ENCODE measurements at regions not wholly inside any gene's neighbourhood (a gene's known extent, or its start where the extent isn't known, plus 50 kb on each side); places are given as distances from the start of the nearest gene placed in this dataset.

GRCh38 chr2:16774091-16774490 is 108.5 kb upstream of the CYRIA start:
- peak; percentile 11 for DNase-seq (ENCODE audit: low read depth)
- H3K4me3 ChIP-seq (ENCODE audit: control insufficient read depth, low read depth, low read length) = no peak overlapping the region
- TF ChIP-seq CTCF (conservative IDR thresholded peaks at IDR 0.05; ENCODE audit: control insufficient read depth, insufficient read depth, low read depth, low read length) = no peak

- DNase-seq (ENCODE audit: low read depth) = peak; percentile 52
- no peak overlapping the region for H3K4me3 ChIP-seq (ENCODE audit: control insufficient read depth, low read depth, low read length)
- peak; percentile 54 for TF ChIP-seq CTCF (conservative IDR thresholded peaks at IDR 0.05; ENCODE audit: control insufficient read depth, insufficient read depth, low read depth, low read length)
These were observed 107.6 kb upstream of the CYRIA start for GRCh38 chr2:16773080-16773713.

GRCh38 chr2:16767789-16768476 is 102.3 kb upstream of the CYRIA start:
- DNase-seq (ENCODE audit: low read depth) = no peak
- TF ChIP-seq CTCF (conservative IDR thresholded peaks at IDR 0.05; ENCODE audit: control insufficient read depth, insufficient read depth, low read depth, low read length) = no peak
- H3K4me3 ChIP-seq (ENCODE audit: control insufficient read depth, low read depth, low read length) = no peak overlapping the region

- DNase-seq (ENCODE audit: low read depth) = no peak
- no peak overlapping the region for H3K4me3 ChIP-seq (ENCODE audit: control insufficient read depth, low read depth, low read length)
- no peak for TF ChIP-seq CTCF (conservative IDR thresholded peaks at IDR 0.05; ENCODE audit: control insufficient read depth, insufficient read depth, low read depth, low read length)
These were observed 99.7 kb upstream of the CYRIA start for GRCh38 chr2:16765356-16765755.

- no peak for TF ChIP-seq CTCF (conservative IDR thresholded peaks at IDR 0.05; ENCODE audit: control insufficient read depth, insufficient read depth, low read depth, low read length)
- no peak for DNase-seq (ENCODE audit: low read depth)
- no peak overlapping the region for H3K4me3 ChIP-seq (ENCODE audit: control insufficient read depth, low read depth, low read length)
These were observed 98.9 kb upstream of the CYRIA start for GRCh38 chr2:16764487-16764886.

- TF ChIP-seq CTCF (conservative IDR thresholded peaks at IDR 0.05; ENCODE audit: control insufficient read depth, insufficient read depth, low read depth, low read length) = no peak
- H3K4me3 ChIP-seq (ENCODE audit: control insufficient read depth, low read depth, low read length) = no peak overlapping the region
- no peak for DNase-seq (ENCODE audit: low read depth)
These were observed 97.9 kb upstream of the CYRIA start for GRCh38 chr2:16763493-16763899.
